DMS 273 (cell line): ENCODE measurements at regions not wholly inside any gene's neighbourhood (a gene's known extent, or its start where the extent isn't known, plus 50 kb on each side); places are given as distances from the start of the nearest gene placed in this dataset.

Source experiments
- DNase-seq: peaks from one replicate; lab custom pipeline; 2025; ENCODE audit not compliant: unreplicated experiment; lab: John Stamatoyannopoulos, UW

DNA sequence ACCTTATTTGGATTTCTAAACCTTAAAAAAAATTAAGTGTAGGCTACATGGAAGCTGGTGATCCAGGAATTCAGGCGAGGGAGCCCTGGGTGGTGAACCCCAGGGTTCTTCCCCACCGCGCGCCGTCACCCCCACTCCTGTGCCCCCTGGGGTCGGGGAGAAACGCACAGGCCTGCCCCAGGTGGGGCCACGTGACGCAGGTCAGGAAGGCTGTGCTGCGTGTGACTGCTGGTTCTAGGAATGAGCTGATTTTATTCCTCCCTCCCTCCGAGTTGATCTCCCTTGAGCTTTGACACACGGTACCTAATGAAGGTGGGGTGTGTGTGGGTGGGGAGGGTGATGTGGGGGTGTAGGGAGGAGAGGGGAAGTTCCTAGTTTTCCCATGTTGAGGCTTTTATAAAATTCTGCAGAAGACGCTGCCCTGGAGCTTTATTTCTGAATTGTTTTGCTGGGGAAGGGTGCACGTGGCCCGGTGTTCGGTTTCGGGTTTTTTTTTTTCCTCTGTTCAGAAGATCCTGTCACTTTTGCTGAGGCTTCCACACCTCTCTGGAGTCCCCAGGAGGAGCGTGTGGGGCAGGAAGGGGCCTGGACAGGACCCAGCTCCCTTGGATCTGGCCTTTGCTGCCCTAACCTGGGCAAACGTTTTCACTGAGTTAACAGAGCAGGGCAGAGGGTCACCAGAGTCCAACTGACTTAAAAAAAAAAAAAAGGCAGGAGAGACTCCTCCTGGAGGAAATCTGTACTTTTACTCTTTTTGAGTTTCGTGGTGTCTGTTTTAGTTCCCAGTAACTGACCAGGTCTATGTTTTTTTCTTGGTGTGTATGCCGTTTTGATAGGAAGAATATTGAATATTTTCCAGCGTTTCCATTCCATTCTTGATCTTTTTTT lies 55.8 kb upstream of the GSE1 start:
- peak; percentile 73 for DNase-seq

DNA sequence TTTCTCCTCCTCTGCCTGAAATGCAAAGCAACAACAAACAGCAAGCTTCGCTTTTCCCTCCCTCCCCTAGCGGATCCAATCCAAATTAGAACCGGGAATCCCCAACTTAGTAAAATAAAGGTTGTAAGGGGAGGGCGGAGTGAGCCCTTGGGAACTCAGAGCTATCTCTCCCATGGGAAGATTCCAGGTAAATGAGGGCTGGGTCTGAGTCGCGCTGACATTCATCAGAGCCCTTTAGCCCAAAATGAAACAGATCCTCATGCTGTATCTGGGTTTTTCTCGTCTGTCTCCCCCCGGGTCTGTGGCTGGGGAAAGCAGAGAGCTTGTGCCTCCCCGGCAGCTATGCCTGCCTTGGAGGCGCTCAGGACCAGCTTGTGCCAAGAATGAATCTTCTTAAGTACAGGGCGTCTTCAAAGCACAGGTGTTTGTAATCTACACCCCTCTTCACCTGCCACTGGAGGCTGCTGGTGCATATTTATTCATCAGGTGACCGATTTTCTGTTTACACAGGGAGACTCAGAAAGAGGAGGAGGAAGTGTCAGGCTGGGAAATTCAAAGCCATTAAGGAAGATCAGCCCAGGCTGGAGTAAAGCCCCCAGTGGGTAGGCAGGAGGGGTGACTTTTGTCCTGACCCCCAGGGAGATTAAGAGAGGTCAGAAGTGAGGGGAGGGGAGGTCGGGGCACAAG lies 55.0 kb upstream of the GSE1 start:
- DNase-seq, result peak; percentile 64

DNA sequence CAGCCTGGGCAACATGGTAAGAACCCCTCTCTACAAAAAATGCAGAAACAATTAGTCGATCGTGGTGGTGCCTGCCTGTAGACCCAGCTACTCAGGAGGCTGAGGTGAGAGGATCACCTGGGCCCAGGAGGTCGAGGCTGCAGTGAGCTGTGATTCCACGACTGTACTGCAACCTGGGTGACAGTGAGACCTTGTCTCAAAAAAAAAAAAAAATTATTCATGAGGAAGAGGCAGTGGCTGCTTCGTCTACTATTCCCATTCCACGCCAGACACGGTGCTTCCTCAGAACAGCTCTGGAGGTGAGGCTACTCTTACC lies 52.2 kb upstream of the GSE1 start:
- no peak for DNase-seq

DNA sequence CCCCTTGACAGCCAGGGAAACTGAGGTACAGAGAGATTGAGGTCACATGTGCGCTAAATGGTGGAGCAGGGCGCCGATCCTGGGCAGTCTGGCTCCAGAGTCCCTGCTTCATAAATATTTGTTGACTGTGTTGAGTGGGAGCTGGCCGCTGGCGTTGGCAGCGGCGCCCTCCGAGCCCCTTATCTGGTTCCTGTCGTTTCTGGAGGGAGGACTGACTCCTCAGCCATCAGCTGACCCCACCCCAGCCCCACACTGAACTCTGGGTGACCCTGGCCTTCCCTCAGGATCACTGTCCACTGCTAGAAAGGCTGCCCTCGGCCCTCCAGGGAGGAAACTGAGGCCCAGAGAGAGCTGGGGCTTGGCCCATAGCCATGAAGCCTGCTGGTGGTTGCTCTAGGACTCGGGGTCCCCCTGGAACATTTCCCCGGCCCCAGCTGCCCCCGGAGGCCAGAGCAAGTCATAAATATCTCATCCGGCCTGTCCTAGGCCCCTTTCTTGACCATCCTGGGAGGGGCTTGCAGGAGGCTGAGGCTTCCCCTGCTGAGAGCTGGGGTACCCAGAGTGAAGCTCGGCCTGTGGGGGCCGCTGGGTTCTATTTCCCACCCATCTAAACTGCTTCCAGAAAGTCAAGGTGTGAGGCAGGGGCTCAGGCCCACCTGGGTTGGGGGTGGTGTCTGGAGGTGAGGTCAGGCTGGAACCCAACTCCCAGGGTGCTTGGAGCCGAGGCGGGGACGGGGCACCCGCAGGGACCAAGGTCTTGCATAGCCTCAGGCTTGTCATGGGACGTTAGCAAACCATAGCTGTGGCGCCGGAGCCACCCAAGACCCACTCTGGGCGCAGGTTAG lies 51.7 kb upstream of the GSE1 start:
- DNase-seq, result no peak

DNA sequence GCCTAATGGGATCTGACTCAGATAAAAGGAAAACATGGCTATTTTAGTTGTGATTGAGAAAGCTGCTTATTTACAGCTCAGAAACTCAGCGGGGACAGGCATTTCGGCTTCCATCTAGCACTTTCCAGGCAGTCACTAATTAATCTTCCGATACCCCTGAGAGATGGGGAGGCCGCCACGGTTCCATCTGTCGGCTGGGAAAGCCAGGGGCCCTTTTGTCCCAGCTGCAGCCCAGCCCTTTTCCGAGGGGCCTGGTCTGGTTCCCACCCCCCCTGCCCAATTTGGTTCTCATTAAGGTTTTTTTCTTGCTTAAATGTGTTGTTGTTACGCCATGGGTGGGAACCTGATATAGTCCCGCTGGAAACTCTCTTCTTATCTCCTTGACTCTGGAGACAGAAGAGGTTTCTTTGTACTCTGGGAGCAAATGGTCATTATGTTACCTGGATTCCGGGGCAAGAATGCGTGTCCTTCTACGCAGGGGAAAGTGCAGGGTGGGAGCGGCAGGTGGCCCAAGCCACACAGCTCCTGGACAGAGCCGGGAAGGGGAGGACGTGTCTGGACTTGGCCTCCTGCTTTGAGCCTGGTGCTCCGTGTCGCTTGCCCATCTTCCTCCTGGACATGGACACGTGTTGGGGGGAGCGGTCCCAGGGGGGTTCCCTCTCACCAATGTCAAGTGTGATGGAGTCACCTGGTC lies 50.9 kb upstream of the GSE1 start:
- peak; percentile 55 for DNase-seq

DNA sequence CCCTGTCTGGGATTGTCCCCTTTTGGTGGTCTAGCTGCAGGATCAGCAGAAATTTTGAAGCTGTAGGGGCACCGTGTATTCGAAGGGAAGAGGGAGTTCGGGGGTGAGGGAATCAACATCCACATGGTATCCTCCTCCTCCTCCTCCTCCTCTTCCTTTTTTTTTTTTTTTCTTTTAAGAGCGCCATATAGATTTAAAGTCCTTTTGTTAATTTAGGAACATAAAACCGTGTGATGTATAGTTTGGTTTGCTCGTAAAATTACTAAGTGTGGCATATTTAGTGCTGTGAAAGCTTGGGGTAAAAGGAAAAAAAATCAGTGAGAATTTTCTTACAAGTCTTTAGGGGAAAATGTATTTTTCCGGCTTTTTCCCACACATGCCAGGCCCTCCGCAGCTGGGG lies 50.1 kb upstream of the GSE1 start:
- no peak for DNase-seq
